Stimulated activated CD8-positive, alpha-beta memory T cell treated with anti-CD3 and anti-CD28 coated beads, Interleukin-12 subunit alpha, Interleukin-12 subunit beta, amount 100 ng/mL, for 24 hours (primary cell): ENCODE measurements at regions not wholly inside any gene's neighbourhood (a gene's known extent, or its start where the extent isn't known, plus 50 kb on each side); places are given as distances from the start of the nearest gene placed in this dataset.
"Not testable (repeated sequence)": the region's sequence is repeated elsewhere in the genome, so short reads cannot be mapped to it uniquely, and the experiment has no call there.

Source experiments
- DNase-seq: peaks from one replicate; pipeline ENCODE4 v3.0.0-alpha.2; 2020; ENCODE audit errors: extremely low read depth

- DNase-seq = no peak
Observed at GRCh38 chr3:153373606-153374005, 211.6 kb downstream of the RAP2B start.

DNA sequence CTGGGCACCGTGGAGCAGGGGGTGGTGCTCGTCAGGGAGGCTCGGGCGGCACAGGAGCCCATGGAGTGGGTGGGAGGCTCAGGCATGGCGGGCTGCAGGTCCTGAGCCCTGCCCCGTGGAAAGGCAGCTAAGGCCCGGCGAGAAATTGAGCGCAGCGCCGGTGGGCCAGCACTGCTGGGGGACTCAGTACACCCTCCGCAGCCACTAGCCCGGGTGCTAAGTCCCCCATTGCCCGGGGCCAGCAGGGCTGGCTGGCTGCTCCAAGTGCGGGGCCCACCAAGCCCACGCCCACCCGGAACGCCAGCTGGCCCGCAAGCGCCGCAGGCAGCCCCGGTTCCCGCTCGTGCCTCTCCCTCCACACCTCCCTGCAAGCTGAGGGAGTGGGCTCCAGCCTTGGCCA is 216.3 kb downstream of the RAP2B start:
- DNase-seq = not testable (repeated sequence)

DNA sequence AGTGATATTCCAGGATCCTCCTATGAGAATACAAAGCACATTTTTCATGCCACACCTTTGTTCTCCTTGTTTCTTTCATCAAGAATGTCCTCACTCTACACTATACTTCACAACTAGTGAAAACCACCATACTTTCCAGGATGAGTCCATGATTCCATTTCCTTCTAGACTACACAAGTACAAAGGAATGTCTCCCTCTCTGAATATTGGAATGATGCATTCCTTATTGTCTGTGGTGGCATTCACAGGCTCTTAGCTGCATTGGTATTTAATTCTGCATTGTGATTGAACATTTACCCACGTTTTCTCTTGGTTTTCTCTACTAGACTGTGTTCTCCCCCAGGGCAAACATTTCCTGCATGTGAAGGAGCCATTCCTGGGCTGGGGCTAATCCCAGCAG is 217.5 kb downstream of the RAP2B start:
- DNase-seq = no peak

- no peak for DNase-seq
Observed at GRCh38 chr3:153385343-153385742, 223.3 kb downstream of the RAP2B start.

GRCh38 chr3:153392363-153392762 is 230.3 kb downstream of the RAP2B start:
- DNase-seq = no peak

GRCh38 chr3:153394017-153394416 is 232.0 kb downstream of the RAP2B start:
- DNase-seq = no peak

- no peak for DNase-seq
Observed at GRCh38 chr3:153396581-153396980, 234.6 kb downstream of the RAP2B start.

DNA sequence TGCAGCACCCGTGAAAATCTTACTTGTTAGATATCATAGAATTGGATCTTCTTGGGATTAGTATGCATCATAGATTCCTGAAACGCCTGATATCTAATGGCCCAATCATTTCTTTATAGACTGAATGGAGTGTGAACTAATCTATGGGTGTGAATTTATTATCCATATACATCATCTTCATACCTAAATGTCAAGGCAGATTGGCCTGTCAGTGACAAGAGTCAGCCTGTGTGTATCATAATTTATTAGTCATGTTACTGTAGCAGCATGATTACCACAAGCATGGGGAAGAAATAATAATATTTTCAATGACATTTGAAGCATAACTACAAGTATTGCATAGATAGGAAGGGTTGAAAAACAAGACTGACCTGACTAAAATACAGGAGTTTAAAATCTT is 235.8 kb downstream of the RAP2B start:
- DNase-seq = no peak

- no peak for DNase-seq
Observed at GRCh38 chr3:153399636-153400035, 237.6 kb downstream of the RAP2B start.

- DNase-seq = no peak
Observed at GRCh38 chr3:153400641-153401040, 238.6 kb downstream of the RAP2B start.

GRCh38 chr3:153404157-153404556 is 242.1 kb downstream of the RAP2B start:
- DNase-seq = no peak

- DNase-seq = not testable (repeated sequence)
Observed at GRCh38 chr3:153405320-153405719, 243.3 kb downstream of the RAP2B start.

GRCh38 chr3:153410517-153410916 is 248.5 kb downstream of the RAP2B start:
- no peak for DNase-seq

DNA sequence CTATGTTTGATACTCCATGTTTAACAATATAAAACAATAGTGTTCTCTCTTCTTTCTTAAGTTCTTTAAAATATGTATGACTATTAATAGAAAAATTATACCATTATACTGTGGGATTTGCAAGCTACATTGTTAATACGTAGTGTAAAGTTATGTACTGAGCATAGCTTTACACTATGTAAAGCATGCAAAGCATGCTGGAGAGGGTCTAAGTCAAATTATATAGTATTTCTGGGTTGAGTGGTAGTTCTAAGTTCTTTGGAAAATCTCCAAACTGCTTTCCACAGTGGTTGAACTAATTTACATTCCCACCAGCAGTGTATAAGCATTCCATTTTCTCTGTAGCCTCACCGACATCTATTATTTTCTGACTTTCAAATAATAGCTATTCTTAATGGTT is 253.0 kb downstream of the RAP2B start:
- DNase-seq = no peak

DNA sequence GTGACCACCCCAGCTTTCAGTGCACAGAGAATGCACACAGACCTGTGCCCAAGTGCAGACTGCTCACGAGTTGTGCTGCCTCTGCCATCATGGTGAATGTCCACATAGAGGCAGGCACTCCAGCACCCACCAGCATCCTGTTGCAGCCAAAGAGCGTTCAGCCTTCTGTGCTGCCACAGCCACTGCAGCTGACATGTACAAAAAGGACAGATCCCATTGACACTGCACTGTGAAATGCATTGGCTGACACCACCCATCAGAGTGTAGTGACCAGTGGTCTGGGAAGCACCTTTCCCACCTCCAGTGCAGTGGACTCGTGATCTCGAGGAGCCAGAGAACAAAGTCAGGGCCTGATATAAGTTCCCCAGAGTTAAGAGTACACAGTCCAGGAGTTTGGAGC is 260.3 kb downstream of the RAP2B start:
- DNase-seq = no peak

GRCh38 chr3:153423820-153424219 is 261.8 kb downstream of the RAP2B start:
- not testable (repeated sequence) for DNase-seq

- DNase-seq = no peak
Observed at GRCh38 chr3:153426344-153426743, 264.3 kb downstream of the RAP2B start.

DNA sequence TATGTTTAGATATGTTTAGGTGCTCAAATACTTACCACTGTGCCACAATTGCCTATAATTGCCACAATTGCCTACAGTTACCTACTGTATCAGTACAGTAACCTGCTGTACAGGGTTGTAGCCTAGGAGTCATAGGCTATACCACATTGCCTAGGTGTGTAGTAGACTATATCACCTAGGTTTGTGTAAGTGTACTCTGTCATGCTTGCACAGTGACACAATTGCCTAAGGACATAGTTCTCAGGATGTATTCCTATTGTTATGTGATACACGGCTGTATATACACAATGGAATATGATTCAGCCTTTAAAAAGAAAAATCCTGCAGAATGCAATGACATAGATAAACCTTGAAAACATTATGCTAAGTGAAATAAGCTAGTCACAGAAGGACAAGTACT is 264.8 kb downstream of the RAP2B start:
- no peak for DNase-seq

- no peak for DNase-seq
Observed at GRCh38 chr3:153429821-153430220, 267.8 kb downstream of the RAP2B start.

- no peak for DNase-seq
Observed at GRCh38 chr3:153431076-153431475, 269.1 kb downstream of the RAP2B start.

DNA sequence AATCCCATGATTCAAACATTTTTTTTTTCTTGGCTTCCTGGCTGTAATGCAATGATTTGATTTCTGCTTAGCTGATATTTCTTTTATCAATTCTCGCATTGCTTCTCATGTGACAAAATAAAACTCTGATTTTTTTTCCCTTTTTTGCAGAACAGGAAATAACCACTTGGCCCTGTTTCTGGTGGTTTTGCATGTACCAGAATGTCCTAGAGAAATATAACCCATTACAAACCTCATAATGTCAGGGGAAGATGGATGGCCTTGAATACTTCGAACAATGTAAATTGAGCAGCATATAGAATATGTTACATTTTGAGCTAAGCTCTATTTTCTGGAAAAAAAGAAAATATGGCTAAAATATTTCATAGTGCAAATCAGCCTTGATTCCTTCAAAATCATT is 275.6 kb downstream of the RAP2B start:
- DNase-seq = no peak

GRCh38 chr3:153438271-153438670 is 276.2 kb downstream of the RAP2B start:
- DNase-seq = no peak

- DNase-seq = no peak
Observed at GRCh38 chr3:153439780-153440179, 277.8 kb downstream of the RAP2B start.

- no peak for DNase-seq
Observed at GRCh38 chr3:153440311-153440710, 278.3 kb downstream of the RAP2B start.

DNA sequence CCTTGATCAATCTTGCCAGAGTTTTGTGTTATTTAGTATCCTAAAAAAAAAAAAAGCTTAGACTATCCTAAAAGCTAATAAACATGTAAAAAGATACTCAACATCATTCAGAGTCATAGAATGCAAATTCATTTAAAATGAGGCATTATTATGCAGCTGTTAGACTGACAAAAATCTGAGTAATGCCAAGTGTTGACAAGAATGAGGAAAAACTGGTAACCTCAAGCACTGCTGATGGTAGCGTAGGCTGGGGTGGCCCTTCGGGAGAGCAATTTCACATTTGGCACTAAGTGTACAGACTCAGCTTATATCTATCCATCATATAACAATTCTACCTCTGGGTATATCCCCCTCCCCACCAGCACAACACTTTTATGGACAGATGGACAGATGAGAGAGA is 280.4 kb downstream of the RAP2B start:
- DNase-seq = no peak
